ENCODE measurements at regions not wholly inside any gene's neighbourhood (a gene's known extent, or its start where the extent isn't known, plus 50 kb on each side); places are given as distances from the start of the nearest gene placed in this dataset.
"Not testable (repeated sequence)": the region's sequence is repeated elsewhere in the genome, so short reads cannot be mapped to it uniquely, and the experiment has no call there.

GRCh38 chr2:16228471-16228870 lies 288.1 kb downstream of the MYCN start:
- no peak for DNase-seq

- DNase-seq: no peak
Measured at GRCh38 chr2:16227811-16228462, 287.6 kb downstream of the MYCN start.

GRCh38 chr2:16226943-16227664 lies 286.8 kb downstream of the MYCN start:
- DNase-seq: no peak

- no peak for DNase-seq
Measured at GRCh38 chr2:16226381-16226780, 286.0 kb downstream of the MYCN start.

- DNase-seq: no peak
Measured at GRCh38 chr2:16225545-16225944, 285.2 kb downstream of the MYCN start.

- DNase-seq: no peak
Measured at GRCh38 chr2:16225071-16225470, 284.7 kb downstream of the MYCN start.

- DNase-seq: no peak
Measured at GRCh38 chr2:16224298-16225045, 284.1 kb downstream of the MYCN start.

GRCh38 chr2:16223841-16224177 lies 283.5 kb downstream of the MYCN start:
- DNase-seq: no peak

GRCh38 chr2:16223161-16223840 lies 283.0 kb downstream of the MYCN start:
- DNase-seq: no peak

GRCh38 chr2:16222326-16222725 lies 282.0 kb downstream of the MYCN start:
- no peak for DNase-seq

GRCh38 chr2:16221461-16222010 lies 281.2 kb downstream of the MYCN start:
- DNase-seq: no peak

- no peak for DNase-seq
Measured at GRCh38 chr2:16219292-16219975, 279.1 kb downstream of the MYCN start.

- no peak for DNase-seq
Measured at GRCh38 chr2:16218625-16219024, 278.3 kb downstream of the MYCN start.

- no peak for DNase-seq
Measured at GRCh38 chr2:16218161-16218560, 277.8 kb downstream of the MYCN start.

- DNase-seq: not testable (repeated sequence)
Measured at GRCh38 chr2:16217741-16218140, 277.4 kb downstream of the MYCN start.

GRCh38 chr2:16217291-16217690 lies 276.9 kb downstream of the MYCN start:
- no peak for DNase-seq

GRCh38 chr2:16216558-16216945 lies 276.2 kb downstream of the MYCN start:
- DNase-seq: no peak

- DNase-seq: no peak
Measured at GRCh38 chr2:16215902-16216557, 275.7 kb downstream of the MYCN start.

- no peak for DNase-seq
Measured at GRCh38 chr2:16214861-16215260, 274.5 kb downstream of the MYCN start.

- DNase-seq: no peak
Measured at GRCh38 chr2:16214391-16214790, 274.0 kb downstream of the MYCN start.

- no peak for DNase-seq
Measured at GRCh38 chr2:16212321-16212720, 272.0 kb downstream of the MYCN start.

GRCh38 chr2:16211341-16211740 lies 271.0 kb downstream of the MYCN start:
- DNase-seq: no peak
